GM19239 (cell line): ENCODE measurements at regions not wholly inside any gene's neighbourhood (a gene's known extent, or its start where the extent isn't known, plus 50 kb on each side); places are given as distances from the start of the nearest gene placed in this dataset.

Experiments used
- DNase-seq: peaks from one replicate; pipeline ENCODE4 v3.0.0; 2011; ENCODE audit warnings: low spot score; ENCODE audit not compliant: insufficient read length
- FAIRE-seq: peaks from 2 replicates; lab custom pipeline; 2011; peaks lifted over from hg19 to GRCh38; lab: Jason Lieb, UNC

DNA sequence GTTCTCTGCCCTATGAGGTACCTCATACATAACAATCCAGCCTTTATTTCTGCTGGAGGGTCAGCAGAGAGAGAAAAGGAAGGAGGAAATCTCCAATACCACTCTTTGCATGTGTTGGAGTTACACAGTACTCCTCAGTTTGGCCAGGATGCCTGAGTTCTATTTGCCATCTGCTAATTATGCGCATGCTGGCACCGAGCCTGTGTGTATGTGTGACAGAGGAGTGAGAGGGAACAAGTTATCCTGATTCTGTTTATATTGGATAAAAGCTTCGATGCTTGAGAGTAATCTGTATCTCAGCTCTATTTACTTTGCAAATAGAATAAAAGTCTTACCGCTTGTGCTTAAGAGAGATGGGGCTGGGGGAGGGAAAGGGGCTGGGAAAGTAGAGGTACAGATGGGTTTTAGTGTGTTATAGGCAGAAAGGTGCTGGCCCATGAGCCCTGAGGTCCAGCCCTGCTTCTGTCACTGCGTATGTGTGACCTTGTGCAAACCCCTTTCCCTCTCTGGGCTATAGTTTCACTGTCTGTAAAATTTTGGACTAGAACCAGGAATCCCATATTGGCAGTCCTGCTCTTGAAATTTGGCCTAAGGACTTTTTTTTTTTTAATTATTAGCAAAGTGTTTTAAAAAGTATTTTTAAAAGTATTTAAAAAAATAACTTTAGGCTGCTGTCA lies 54.5 kb upstream of the PLXNA2 start:
- no peak for DNase-seq
- FAIRE-seq = no peak

DNA sequence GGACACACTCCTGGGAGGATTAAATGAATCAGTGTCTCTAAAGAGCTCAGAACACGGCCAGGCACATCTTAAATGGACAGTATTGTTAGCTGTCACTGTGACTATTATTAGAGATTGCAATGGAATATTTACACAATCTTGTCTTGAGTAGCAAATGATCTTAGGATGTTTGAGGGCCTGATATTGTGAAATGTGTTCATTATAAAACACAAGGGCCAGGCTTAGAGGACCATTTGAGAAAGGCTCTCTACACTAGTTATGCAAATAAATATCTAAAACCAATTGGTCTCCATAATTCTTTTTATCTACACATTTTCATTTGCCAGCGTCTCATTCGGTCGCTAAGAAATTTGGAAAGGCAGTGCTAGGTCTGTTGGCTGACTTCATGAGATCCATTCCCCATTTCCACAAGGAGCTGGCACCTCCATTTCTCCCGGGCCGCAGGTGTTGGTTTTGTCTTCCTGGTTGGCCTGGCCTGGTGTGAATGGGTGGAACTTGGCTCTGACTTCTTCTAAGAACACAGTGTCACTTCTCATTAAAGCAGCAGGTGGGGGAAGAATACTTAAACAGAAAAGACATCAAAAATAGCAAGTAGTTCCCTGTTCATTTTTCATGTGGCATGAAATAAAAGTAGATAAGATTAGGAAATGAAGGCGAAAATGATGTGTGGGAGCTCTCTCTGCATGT lies 56.0 kb upstream of the PLXNA2 start:
- FAIRE-seq (no peak), DNase-seq (no peak)

DNA sequence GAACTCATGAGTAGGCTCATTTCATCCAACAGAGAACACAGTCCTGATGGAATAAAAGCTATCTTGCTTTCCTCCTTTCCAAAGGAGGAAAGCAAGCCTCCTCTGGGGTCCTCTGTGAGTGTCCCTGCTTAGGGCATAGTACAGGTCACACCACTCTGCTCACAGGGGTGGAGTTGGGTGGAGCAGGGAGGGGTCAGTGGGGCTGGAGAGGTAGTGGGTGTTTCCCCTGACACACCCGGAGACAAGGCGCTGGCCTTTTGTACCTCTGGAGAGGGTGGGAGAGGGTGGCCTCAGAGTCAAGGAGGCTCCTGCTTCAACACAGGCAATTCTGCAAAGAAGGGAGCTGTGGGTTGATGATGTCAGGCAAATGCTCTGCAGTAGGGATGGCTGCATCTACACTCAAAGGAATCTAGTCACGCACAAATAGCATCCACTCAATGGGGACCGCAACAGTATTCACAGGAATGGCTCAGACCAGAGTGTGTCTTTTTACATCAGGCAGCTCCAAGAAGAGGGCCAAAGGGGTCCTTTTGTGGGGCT lies 58.6 kb upstream of the PLXNA2 start:
- no peak for FAIRE-seq
- no peak for DNase-seq

DNA sequence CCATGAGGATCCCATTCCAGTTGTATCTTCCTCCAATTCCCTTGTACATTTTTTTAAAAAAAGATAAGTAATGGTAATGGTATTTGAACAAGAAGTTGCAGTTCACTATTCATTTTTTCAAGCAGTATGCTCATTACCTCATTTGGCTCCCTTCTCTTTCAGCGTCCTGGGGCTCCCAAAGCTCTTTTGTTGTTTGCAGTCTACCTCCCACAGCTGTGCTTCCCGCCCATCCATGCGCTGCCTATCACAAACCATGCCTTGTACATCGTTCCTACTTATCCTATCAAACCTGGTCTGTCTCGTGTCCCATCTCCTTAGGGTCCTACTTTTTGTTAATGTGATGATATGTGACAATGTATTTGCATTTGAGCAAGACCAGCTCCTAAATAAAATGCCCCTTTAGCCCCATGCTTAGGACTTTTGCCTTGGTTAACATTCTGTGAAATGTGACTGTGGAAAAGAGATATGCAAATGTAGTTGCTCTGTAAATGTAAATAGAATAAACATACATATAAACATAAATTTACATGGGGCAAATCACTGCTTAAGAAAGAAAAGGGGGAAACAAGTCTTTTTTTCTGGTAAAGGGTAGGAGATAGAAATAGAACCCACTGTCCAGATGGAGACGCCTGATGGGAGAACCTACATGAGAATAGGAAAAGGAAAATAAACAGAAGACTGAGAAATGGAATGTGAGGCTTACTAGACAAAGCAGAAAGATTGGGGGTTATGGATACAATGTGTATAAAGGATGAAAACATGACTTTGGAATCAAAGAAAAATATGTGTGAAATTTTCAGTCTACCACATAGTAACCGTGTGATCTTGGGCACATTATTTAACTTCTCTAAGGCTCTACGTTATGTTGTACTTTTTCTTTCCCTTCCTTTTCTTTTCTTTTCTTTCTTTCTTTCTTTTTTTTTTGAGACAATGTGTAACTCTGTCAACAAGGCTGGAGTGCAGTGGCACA lies 59.8 kb upstream of the PLXNA2 start:
- no peak for FAIRE-seq
- DNase-seq = no peak

DNA sequence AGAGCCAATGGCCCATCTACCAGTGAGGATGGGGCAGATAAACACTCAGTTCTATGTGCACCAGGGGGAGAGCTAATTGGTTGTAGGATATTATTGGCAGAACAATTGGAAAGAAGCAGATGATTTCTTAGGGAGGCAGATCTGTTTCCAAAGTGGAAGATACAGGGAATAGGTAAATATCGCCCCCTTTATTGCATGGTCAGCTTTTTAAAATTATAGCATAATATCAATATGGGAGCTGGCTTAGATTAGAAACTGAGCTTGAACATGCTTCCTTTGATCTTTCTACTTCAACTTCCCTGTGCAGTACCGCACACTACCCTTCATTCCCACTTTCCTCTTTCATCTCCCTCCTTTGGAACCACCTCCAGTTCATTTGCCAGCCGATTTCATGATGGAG lies 64.0 kb upstream of the PLXNA2 start:
- FAIRE-seq = no peak

DNA sequence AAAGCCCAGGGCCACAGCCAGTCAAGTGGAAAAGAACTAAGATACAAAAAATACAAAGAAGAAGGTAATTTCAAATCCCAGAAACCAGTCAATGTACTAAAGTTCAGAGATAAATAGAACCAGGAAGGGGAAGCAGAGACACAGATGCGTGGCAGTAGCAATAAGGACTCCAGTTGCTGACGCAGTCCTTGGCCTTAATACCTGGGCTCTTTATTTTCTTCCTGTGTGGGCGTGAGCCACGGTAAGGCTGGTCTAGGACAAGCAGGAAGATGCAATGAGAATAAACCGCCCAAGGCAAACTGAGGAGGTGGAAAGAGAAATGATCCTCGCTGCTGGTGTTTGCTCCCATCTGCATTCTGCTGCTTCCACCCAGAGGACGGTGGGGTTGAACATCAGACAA lies 65.6 kb upstream of the PLXNA2 start:
- DNase-seq (no peak), FAIRE-seq (no peak)

More for the DNA sequence above, 64.0 kb upstream of the PLXNA2 start:
- no peak for DNase-seq

DNA sequence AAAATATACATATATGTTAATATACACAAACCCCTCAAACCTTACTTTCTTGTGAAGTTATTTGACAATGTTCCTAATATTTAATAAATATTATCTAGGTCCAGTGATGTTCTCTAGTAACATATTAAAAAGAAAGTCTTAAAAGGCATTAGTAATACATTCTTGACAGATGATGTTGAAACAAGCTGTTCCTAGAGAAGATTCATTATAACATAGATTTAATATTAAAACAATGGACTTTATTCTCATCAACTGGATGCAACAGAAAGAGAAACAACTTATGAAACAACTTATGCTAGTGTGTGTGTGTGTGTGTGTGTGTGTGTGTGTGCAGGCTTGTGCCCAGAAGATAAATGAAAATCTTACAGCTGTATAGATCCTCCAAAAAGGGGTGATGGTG lies 68.5 kb upstream of the PLXNA2 start:
- no peak for FAIRE-seq
- DNase-seq = no peak

DNA sequence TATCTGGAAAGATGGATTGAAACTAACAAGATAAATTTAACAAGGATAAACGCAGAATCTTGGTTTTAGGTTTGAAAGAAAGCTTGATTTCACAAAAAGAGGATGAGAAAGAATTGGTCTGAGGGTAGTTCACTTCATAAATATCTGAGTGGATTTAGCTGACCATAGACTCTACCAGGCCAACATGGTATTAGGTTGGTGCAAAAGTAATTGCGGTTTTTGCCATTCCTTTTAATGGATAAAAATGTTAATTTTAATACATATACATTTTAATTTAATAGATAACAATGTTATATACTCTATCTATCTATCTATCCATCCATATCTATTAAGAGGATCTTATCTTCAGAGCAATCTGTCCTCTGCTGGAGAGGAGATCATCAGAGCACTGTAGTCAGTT lies 70.2 kb upstream of the PLXNA2 start:
- DNase-seq (no peak), FAIRE-seq (no peak)

DNA sequence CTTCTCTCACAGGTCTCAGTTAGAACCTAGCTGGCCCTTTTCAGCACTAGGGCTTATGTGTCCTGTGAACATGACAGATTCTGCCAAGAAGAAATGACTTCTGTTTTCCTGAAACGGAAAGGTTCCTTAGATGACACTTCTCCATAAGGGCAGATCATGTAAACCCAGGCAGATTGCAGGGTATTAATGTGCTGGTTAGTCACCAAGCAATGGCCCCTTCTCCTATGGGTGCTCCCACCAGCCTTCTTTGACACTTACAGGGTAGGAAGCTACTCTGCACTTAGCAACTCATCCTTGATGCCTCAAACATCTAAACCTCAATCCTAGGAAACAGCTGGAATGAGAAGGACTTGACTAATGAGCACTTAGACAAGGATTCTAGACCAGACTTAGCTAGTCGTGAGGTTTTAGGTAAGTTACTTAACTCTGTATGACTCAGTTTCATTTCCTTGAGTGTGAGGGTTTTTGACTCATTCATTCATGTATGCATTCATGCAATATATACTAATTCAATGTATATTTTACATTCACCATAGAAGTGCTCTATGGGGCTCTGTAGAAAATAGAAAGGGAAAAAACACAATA lies 74.1 kb upstream of the PLXNA2 start:
- DNase-seq (no peak), FAIRE-seq (no peak)

DNA sequence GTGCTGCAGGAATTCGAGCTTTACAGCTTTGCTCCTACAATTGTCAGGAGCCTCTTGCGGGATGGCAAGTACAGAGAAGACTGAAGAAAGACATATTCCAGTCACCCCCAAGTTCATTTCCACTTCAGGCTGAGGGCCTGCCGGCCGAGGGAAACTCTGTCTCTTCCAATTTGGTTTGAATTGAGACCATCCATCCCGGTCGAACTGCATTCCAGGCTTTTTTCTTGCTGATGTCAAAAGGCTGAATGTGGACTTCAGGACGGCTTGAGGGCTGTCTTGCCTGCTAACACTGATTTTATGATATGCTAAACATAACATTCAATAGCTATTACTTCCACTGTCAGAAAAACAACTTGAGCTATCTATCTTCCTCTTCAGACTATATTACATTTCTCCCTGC lies 79.8 kb upstream of the PLXNA2 start:
- no peak for FAIRE-seq
- no peak for DNase-seq

DNA sequence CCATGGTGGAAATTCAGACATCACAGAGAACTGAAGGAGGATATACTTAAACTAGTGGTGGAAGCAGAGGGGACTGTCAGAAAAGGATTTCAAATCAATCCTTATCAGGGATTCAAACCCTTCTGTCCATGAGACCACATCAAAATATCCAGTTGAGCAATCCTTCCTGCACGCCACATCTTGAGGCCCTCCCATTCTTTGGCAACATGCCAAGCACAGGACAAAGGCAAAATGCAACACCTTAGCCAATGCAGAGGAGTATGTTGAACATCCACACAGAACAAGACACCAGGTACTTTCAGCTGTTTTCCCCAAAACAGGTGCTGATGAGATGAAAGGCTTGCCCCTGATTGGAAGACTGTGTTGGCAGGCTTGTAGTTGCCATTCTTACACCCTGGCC lies 81.8 kb upstream of the PLXNA2 start:
- FAIRE-seq = no peak
- no peak for DNase-seq

DNA sequence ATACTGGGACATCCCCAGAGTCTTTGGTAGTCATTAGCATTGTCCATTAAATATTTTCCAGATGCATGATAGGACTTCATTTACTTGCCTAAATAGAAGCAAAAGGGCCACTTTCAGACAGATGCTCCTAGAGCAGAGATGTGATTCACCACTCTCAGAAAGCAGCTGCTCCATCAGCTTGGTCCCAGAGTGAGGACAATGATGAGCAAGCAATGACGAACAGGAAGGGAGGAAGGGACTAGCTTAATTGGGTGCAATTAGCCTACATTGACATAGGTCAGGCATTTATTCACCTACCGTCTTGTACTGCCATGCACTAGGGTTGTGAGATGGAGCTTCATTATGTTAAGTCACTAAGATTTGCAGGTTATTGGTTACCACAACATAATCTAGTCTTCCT lies 85.1 kb upstream of the PLXNA2 start:
- FAIRE-seq = no peak

DNA sequence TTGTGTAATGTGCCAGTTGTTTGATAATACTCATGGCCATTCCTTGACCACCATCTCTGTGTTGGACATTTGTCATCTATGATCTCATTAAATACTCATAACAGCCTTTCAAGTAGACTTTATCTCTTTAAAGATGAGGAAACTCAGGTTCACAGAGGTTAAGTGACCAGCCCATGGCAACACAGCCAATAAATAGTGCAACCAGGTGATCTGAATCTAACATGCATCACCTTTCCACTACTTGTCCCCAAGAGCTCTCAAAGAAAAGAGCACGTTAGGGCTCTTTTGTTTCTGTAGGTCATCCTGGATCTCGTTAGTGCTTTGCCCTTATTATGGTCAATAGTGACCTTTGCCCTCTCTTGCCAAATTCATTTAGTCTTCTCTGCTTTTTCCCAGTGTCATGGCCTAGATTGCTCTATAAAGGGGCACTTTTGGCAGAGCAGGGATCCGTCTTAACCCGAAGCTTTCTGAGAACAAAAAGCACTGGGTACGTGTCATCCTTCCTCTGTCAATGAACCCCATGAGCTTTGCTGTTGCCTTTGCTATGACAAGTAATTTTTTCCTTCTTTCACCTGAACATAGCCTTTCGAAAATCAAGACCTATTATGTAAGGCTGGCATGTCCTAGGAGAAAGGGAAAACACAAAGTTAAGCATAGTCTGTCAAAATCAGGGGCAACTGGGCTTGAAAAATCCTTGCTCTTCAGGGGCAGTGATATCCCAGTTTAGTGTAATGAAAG lies 88.0 kb upstream of the PLXNA2 start:
- no peak for FAIRE-seq

More for the DNA sequence above, 85.1 kb upstream of the PLXNA2 start:
- no peak for DNase-seq

DNA sequence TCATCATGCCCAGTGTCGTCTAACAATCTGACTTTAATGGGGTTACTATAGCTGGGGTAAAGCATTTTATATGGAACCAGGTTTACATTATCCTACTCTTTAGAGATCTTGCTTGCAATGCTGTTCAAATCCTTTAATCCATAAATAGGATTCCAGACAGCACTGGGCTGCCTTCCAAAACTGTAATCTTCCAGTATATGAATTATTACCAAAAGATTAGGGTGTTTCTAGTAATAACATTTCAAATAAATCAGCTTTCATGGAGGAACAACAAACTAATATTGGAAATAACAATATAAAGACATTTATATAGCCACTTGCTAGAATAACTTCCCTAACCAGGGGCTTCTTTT lies 88.6 kb upstream of the PLXNA2 start:
- DNase-seq (no peak), FAIRE-seq (no peak)

More for the DNA sequence above, 88.0 kb upstream of the PLXNA2 start:
- no peak for DNase-seq

DNA sequence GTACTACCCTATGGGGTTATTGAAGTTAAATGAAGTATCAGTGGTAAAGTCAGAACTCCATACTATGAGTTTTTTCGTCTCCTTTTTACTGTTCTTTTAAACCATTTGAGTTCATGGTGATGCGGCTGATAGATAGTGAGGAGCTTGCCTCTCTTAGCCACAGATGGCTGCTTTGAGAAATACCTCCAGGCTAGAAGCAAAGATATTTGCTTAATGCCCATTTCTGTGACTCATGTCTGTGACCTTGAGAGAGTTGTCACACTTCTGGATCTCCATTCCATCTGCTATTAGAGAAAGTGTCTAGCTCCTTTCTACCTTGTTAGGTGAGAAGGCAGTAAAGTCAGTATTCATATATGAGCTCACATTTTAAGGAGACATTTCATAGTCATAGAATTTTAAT lies 89.5 kb upstream of the PLXNA2 start:
- no peak for FAIRE-seq

DNA sequence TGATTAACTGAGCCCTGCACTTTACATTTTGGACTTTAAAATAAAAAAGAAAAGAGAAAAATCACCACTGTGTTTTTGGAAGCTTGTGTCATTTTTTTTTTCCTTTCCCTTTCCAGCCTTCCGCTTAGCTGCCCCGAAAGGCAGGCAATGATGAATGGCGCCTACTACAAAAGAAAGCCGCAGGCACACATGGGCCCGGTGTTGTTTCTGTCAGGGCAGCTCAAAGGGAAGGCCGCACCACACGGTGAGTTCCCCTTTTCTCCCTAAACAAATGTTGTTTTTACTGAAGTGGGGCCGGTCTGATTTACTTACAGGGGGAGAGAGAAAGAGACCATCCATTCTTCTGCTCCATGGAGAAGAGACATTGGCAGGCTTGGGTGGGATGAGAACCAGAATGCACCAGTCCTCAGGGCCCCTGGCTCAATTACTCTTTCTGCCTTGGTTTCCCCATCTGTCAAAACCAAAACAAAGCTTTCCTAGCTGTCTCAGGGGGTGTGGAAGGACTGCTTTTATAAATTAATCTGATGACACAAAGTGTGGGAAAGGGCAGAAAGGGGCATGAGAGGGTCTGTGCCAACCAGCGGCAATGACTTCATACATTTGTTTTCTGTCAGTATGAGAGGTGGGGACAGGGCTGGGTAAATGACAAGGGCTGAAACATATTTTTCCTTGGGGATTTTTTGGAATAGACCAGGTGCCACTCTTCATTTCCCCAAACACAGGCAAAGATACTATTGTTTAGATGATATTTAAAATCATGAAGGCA lies 91.4 kb upstream of the PLXNA2 start:
- DNase-seq (no peak), FAIRE-seq (no peak)

More for the DNA sequence above, 89.5 kb upstream of the PLXNA2 start:
- no peak for DNase-seq

DNA sequence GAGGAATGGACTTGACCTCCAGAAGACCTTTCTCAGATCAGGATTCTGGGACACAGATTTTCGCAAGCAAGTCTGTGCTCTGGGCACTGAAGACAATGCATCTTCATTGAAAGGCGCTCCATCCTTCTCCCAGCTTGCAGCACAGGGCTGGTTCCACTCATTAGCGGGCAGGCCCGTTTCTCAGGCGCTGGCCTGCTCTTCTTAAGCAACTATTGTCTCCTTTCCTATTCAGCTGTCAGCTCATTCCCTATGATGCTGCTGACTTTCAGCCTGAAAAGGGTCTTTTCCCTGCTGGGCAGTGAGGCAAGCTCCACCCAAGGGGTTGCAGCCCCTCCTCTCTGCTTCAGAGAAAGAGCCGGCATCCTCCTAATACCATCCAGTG lies 91.9 kb upstream of the PLXNA2 start:
- no peak for DNase-seq
- no peak for FAIRE-seq

DNA sequence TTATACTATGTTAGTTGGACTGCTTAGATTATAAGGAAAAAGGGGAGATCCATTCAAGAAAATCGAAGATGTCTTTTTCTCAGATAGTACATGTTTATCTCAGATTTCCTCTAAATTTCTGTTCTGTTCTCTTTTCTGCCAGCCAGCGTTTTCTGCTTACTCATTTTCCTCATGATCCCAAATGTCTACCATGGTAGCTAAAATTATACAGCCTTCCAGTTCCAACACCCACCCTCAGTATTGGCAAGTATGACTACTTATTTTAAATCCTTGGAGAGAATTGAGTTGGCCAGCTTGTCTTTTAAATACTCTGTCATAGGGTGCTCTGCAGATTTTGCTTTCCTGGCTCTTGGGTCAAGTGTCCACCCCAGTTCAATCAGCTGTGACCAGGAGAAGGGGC lies 95.7 kb upstream of the PLXNA2 start:
- DNase-seq = no peak

DNA sequence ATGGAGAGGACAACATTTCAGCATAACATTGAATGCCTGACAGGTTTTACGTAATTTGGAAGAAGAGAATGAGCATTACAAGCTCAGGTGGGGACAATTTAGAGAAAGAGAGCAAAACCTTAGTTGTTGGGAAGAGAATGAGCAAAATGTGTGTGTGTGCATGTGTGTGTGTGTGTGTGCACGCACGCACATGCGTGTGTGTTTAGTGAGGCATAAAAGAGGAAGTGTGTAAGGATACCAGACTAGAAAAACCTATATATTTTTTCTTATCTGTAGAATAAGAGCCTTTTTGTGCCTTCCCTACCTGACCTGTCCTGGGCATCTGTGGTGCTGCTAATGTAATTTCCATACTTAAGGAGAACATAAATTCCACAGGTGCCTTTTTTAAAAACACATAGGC lies 99.0 kb upstream of the PLXNA2 start:
- FAIRE-seq = no peak
- no peak for DNase-seq

More for the DNA sequence above, 95.7 kb upstream of the PLXNA2 start:
- no peak for FAIRE-seq
